Left lung (tissue), 4 donors: ENCODE measurements at regions not wholly inside any gene's neighbourhood (a gene's known extent, or its start where the extent isn't known, plus 50 kb on each side); places are given as distances from the start of the nearest gene placed in this dataset.

Experiments
- ATAC-seq: fragments of 200-7000 bp; cut with Tn5 transposase; one replicate; pipeline ENCODE4 v1.9.1; 2020; ENCODE audit warnings: moderate library complexity
- DNase-seq, 4 donors: peaks; one replicate each; pipeline ENCODE4 v3.0.0-alpha.2; 2013 to 2020
- H3K27ac ChIP-seq, 2 donors: fragments of 200-600 bp; sonication (generic) in 1 of 2; one replicate each; pipeline versions ENCODE4 v1.5.0 to v1.8.0; 2020 to 2021
- H3K27me3 ChIP-seq, 2 donors: fragments of 200-600 bp; sonication (generic) in 1 of 2; one replicate each; pipeline versions ENCODE4 v1.5.0 to v1.8.0; 2020 to 2021
- H3K36me3 ChIP-seq, 2 donors: fragments of 200-600 bp; sonication (generic) in 1 of 2; one replicate each; pipeline versions ENCODE4 v1.5.0 to v1.8.0; 2020 to 2021
- H3K4me1 ChIP-seq, 2 donors: fragments of 200-600 bp; one replicate each; pipeline ENCODE4 v1.8.0; 2021
- H3K4me3 ChIP-seq, 2 donors: fragments of 200-600 bp; sonication (generic) in 1 of 2; one replicate each; pipeline versions ENCODE4 v1.5.0 to v1.8.0; 2020 to 2021; ENCODE audit warnings: mild to moderate bottlenecking in 1 of 2
- H3K9me3 ChIP-seq, 2 donors: fragments of 200-600 bp; sonication (generic) in 1 of 2; one replicate each; pipeline versions ENCODE4 v1.5.0 to v1.8.0; 2020 to 2021
- intact Hi-C, 2 donors: fragments of 100-400 bp; cut with DNase I; formaldehyde crosslinking; loops; one replicate each; pipeline versions ENCODE4 v1.11.2 to v1.14.2; 2022
- TF ChIP-seq, protein P1 (sequence below), 2 donors: fragments of 200-600 bp; sonication (generic) in 1 of 2; IDR thresholded peaks; one replicate each; pipeline versions ENCODE4 v1.5.0 to v1.8.0; 2021; ENCODE audit warnings: antibody characterized with exemption in 2 of 2
- donor health status: DM: no; HTN: yes; CAD: no.
- donor health status: DM: no; HTN: no; CAD: no.

DNA sequence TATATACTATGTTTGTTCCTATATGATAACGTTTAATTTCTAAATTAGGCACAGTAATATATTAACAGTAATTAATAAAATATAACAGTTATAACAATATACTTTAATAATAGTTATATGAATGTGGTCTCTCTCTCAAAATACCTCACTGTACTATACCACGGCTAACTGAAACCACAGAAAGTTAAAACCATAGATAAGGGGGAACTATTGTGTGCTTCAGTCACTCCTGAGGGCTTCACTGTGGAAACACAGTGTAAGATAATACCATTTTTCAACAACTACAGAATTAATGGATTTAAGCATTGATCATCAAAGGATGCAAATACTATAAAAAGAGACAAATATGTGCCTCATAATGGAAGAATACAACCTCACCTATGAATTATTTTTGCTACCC is 266.4 kb upstream of the RGS6 start:
- no peaks in the 10 kb centered on the region for H3K27me3 ChIP-seq
- TF ChIP-seq, protein P1, sequence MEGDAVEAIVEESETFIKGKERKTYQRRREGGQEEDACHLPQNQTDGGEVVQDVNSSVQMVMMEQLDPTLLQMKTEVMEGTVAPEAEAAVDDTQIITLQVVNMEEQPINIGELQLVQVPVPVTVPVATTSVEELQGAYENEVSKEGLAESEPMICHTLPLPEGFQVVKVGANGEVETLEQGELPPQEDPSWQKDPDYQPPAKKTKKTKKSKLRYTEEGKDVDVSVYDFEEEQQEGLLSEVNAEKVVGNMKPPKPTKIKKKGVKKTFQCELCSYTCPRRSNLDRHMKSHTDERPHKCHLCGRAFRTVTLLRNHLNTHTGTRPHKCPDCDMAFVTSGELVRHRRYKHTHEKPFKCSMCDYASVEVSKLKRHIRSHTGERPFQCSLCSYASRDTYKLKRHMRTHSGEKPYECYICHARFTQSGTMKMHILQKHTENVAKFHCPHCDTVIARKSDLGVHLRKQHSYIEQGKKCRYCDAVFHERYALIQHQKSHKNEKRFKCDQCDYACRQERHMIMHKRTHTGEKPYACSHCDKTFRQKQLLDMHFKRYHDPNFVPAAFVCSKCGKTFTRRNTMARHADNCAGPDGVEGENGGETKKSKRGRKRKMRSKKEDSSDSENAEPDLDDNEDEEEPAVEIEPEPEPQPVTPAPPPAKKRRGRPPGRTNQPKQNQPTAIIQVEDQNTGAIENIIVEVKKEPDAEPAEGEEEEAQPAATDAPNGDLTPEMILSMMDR (IDR thresholded peaks at IDR 0.05): no peak
- intact Hi-C loops: no loop called here
- H3K36me3 ChIP-seq: peaks cover 0 to 14% of the 10 kb centered on the region in 2 donors
- H3K9me3 ChIP-seq: no peaks in the 10 kb centered on the region
- H3K27ac ChIP-seq: no peak overlapping the region
- no peak overlapping the region for H3K4me3 ChIP-seq
- H3K4me1 ChIP-seq: no peaks in the 10 kb centered on the region
- ATAC-seq (no peak), DNase-seq (no peak)

DNA sequence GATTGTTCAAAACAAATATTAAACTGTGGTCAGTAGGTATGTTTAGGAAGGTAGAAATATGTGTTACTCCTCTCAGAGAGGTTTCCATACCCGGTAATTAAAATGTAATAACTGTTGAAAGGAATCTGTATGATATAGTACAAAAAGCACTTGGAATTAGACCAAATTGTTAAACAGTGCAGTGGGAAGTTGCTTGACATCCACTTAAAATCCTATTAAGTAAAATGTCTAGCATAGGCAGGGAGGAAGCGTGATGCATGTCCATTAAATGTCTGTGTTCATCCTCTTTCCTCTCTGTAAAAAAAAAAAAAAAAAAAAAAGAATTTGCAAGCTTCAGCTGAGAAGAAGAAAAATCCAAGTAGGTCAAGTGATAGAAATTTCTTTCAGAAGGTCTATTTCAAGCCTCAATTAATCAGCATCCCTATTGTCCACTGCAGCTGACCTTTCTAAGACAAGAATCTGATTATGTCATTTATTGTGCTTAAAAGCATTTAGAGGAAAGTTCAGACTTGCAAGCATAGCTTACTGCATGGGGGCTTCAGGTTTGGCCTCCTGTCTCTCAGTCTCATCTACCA is 265.6 kb upstream of the RGS6 start:
- Histone ChIP-seq H3K4me3 (no peak overlapping the region), H3K9me3 (no peaks in the 10 kb centered on the region), H3K4me1 (no peaks in the 10 kb centered on the region), H3K27ac (no peak overlapping the region), H3K36me3 (peaks cover 0 to 15% of the 10 kb centered on the region in 2 donors), H3K27me3 (no peaks in the 10 kb centered on the region)
- TF ChIP-seq, protein P1 (IDR thresholded peaks at IDR 0.05): no peak
- intact Hi-C loops: no loop called here
- ATAC-seq (no peak), DNase-seq (no peak)

DNA sequence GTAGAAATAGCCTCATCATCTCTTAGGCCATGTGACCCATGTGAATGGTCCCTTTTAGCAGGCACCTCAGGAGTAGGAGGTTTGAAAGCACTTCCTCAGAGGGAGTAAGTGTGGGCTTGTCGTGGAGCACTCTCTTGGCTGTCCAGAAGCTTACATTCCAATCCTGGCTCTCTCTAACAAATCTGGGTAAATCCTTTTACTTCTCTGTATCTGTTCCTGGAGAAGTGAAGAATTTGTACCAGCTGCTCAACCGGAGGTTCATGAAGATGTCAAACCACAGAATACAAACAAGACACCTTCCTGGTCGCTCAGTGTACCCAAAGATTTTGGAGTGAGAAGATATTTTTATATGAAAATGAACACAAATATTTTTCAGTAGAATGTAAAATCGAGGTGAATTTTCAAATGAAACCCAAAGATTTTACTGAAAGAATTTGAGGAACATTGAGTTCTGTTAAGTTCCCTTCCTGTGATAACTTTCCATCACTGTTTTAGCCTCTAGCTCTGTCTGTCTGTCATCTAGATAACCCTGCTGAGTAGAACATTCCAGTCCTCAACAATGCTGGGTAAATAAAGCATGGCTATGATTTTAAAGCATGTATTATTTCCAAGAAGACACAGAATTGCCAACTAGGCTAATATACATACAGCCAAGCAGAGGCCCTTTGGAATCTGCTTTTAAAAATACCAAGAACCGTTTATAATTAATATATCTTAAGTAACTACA is 263.9 kb upstream of the RGS6 start:
- H3K4me1 ChIP-seq: no peaks in the 10 kb centered on the region
- H3K9me3 ChIP-seq: no peaks in the 10 kb centered on the region
- peaks cover 0 to 19% of the 10 kb centered on the region in 2 donors for H3K36me3 ChIP-seq
- no peak overlapping the region for H3K4me3 ChIP-seq
- peak; percentile 17 for ATAC-seq
- DNase-seq: no peak
- H3K27ac ChIP-seq: no peak overlapping the region
- no peaks in the 10 kb centered on the region for H3K27me3 ChIP-seq
- intact Hi-C loops: no loop called here
- TF ChIP-seq, protein P1 (IDR thresholded peaks at IDR 0.05): no peak

DNA sequence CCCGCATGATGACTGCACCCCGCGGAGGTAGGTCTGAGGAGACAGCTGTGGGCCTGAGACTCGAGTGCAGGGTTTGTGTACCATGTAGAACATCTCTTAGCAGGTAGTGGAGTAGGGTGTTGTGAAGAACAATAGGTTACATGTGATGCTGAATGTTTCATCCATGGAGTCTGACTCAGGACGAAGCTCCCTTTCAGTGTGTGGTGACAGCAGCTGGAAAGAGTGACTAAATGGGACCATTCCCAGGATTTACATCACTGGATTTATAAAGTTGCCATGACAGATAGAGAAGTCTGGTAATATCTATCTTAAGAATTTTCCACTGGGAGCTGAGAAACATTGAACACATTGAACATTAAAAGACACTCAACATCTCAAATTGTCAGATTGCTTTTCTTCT is 259.6 kb upstream of the RGS6 start:
- ATAC-seq: no peak
- no peaks in the 10 kb centered on the region for H3K4me1 ChIP-seq
- peaks cover 0 to 30% of the 10 kb centered on the region in 2 donors for H3K36me3 ChIP-seq
- no peak overlapping the region for H3K27ac ChIP-seq
- no peak for DNase-seq
- H3K9me3 ChIP-seq: peaks cover 0 to 2% of the 10 kb centered on the region in 2 donors
- no peak overlapping the region for H3K4me3 ChIP-seq
- intact Hi-C loops: no loop called here
- no peaks in the 10 kb centered on the region for H3K27me3 ChIP-seq
- TF ChIP-seq, protein P1 (IDR thresholded peaks at IDR 0.05): no peak

DNA sequence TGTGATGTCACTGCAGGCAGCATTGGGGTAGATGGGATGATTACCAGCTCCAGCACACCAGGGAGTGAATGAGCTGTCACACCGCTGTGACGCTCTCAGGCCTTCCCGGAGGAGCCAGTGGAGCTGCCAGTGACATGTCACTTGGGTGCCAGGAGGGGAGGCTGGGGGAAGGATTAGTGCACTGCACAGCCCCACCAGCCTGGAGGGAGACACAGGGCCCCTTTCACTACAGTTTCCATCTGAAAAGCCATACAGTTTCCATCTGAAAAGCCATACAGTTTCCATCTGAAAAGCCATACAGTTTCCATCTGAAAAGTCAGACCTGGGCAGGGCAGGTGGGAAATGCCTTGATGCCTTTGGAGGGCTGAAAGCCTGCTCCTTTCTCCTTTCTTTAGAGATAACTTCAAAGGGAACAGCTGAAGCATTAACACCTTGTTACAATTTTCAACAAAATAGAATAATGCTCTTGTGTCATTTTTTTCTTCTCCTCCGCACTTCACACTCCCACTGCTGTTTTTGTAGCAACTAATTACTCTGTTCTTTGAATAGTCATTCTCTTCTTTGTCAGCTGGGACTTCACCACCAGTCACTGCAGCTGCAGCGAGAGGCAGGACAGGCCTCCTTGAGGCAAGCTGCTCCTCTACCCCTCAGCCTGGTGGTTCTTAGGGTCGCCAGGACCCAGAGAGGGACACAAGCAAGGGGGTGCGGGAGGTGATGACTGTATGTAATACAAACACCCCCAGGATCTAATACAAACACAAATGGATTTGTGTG is 256.9 kb upstream of the RGS6 start:
- ATAC-seq (no peak), DNase-seq (no peak)
- Histone ChIP-seq H3K4me1 (no peaks in the 10 kb centered on the region), H3K9me3 (peaks cover 0 to 4% of the 10 kb centered on the region in 2 donors), H3K36me3 (peaks cover 0 to 30% of the 10 kb centered on the region in 2 donors), H3K27me3 (no peaks in the 10 kb centered on the region), H3K4me3 (no peak overlapping the region), H3K27ac (no peak overlapping the region)
- TF ChIP-seq, protein P1 (IDR thresholded peaks at IDR 0.05): no peak
- intact Hi-C loops: no loop called here
